Mucosa of descending colon (tissue), 3 donors: ENCODE measurements at regions not wholly inside any gene's neighbourhood (a gene's known extent, or its start where the extent isn't known, plus 50 kb on each side); places are given as distances from the start of the nearest gene placed in this dataset.

ENCODE experiments used
- ATAC-seq: fragments of 200-7000 bp; cut with Tn5 transposase; one replicate; pipeline ENCODE4 v1.9.1; 2020; ENCODE audit warnings: mild to moderate bottlenecking, moderate library complexity
- DNase-seq, 3 donors: peaks; one replicate each; pipeline ENCODE4 v3.0.0-alpha.2; 2020
- H3K36me3 ChIP-seq: fragments of 200-600 bp; one replicate; pipeline ENCODE4 v1.8.0; 2021; ENCODE audit warnings: low read depth, mild to moderate bottlenecking
- H3K4me1 ChIP-seq: fragments of 200-600 bp; one replicate; pipeline ENCODE4 v1.8.0; 2021; ENCODE audit warnings: low read depth, mild to moderate bottlenecking
- H3K4me3 ChIP-seq: fragments of 200-600 bp; one replicate; pipeline ENCODE4 v1.8.0; 2021; ENCODE audit warnings: mild to moderate bottlenecking
- H3K9me3 ChIP-seq: fragments of 200-600 bp; one replicate; pipeline ENCODE4 v1.8.0; 2021; ENCODE audit warnings: mild to moderate bottlenecking
- CTCF ChIP-seq: fragments of 200-600 bp; IDR thresholded peaks from one replicate; pipeline ENCODE4 v1.8.0; 2022; ENCODE audit warnings: antibody characterized with exemption, mild to moderate bottlenecking
- intact Hi-C, 2 donors: fragments of 100-400 bp; cut with DNase I in 1 of 2; cut with micrococcal nuclease in 1 of 2; formaldehyde crosslinking; loops; one replicate each; pipeline versions ENCODE4 v1.11.0 to v1.11.1; 2022; cut with DNase I, micrococcal nuclease
- donor health status: DM: no; HTN: no; CAD: no; lungs with moderate emphysema.
- donor health status: DM: no; HTN: no; CAD: no.
- donor health status: DM: no; HTN: yes; CAD: no.

- Histone ChIP-seq H3K4me1 (no peaks in the 10 kb centered on the region), H3K9me3 (no peaks in the 10 kb centered on the region), H3K4me3 (no peak overlapping the region), H3K36me3 (no peaks in the 10 kb centered on the region)
- intact Hi-C loops, result no loop called here
- ATAC-seq, result no peak
- no peak for DNase-seq
- no peak for TF ChIP-seq CTCF
These were observed 642.0 kb downstream of the MID1IP1 start for GRCh38 chrX:39443240-39443639.

DNA sequence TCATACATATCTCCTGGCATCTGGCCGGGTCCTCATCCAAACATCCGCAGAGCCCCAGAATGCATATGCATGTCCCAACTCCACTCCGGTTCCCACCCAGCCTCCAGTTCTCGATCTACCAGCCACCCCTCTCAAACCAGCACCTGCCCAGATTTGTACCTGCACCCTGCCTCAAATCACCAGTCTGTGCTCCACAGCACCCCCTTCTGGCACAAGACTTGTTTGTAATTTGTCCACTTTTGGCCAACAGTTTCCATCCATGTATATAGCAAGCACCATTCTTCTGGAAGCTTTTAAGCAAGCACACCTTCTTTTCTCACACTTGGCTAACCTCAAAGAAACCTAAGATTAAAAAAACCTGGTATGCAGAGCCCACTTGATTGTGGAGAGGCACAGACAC is 644.1 kb downstream of the MID1IP1 start:
- intact Hi-C loops, result no loop called here
- Histone ChIP-seq H3K9me3 (no peaks in the 10 kb centered on the region), H3K4me1 (no peaks in the 10 kb centered on the region), H3K36me3 (no peaks in the 10 kb centered on the region), H3K4me3 (no peak overlapping the region)
- DNase-seq (peak in 2 of 3 donors; percentile 37 to 77), ATAC-seq (peak; percentile 18)
- no peak for TF ChIP-seq CTCF

GRCh38 chrX:39449352-39449751 is 648.1 kb downstream of the MID1IP1 start:
- no peak for TF ChIP-seq CTCF
- no peak overlapping the region for H3K4me3 ChIP-seq
- ATAC-seq (no peak), DNase-seq (no peak)
- H3K9me3 ChIP-seq, result no peaks in the 10 kb centered on the region
- no peaks in the 10 kb centered on the region for H3K4me1 ChIP-seq
- intact Hi-C loops, result no loop called here
- H3K36me3 ChIP-seq, result no peaks in the 10 kb centered on the region

DNA sequence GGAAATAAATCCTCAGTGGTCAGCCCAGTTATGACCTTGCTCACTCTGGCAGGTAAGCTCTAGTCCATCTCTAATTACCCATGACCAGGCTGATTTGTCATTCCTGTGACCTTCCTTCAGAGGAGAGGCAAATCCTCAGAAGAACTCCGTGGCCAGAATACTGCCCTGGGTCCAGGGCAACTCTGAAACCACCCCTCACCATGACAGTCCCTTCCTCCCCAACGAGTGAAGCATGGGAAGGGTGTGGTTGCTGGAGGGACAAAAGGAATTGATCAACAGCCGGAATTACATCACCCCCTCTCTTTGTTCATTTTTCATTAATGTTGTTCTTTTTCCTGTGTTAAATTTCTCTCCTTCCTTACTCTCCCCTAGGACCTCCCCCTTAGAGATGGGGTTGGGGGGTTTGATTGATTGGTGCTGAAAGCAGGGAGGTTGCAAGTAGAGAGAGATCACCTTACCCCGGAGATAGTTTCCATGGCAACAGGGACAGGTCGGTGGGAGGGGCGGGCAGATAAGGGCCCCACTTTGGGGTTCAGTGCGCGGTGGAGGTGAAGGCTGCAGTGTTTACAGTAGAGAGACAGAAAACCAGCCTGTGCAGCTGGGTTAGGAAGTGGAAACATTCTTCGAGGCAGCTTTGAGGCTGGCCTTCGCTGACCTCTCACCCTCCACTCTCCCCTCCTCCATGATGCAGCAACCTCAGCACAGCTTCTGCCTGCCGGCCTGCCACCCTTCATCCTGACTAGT is 647.4 kb downstream of the BCOR start:
- TF ChIP-seq CTCF, result no peak
- no peak for ATAC-seq
- intact Hi-C loops, result no loop called here

GRCh38 chrX:39451046-39451445 is 646.7 kb downstream of the BCOR start:
- TF ChIP-seq CTCF, result no peak
- H3K4me3 ChIP-seq, result no peak overlapping the region
- no peaks in the 10 kb centered on the region for H3K4me1 ChIP-seq
- no peaks in the 10 kb centered on the region for H3K9me3 ChIP-seq
- H3K36me3 ChIP-seq, result no peaks in the 10 kb centered on the region
- intact Hi-C loops, result no loop called here
- ATAC-seq (no peak), DNase-seq (no peak)

More for the DNA sequence above, 647.4 kb downstream of the BCOR start:
- Histone ChIP-seq H3K36me3 (no peaks in the 10 kb centered on the region), H3K9me3 (no peaks in the 10 kb centered on the region), H3K4me3 (no peak overlapping the region), H3K4me1 (no peaks in the 10 kb centered on the region)
- no peak for DNase-seq

DNA sequence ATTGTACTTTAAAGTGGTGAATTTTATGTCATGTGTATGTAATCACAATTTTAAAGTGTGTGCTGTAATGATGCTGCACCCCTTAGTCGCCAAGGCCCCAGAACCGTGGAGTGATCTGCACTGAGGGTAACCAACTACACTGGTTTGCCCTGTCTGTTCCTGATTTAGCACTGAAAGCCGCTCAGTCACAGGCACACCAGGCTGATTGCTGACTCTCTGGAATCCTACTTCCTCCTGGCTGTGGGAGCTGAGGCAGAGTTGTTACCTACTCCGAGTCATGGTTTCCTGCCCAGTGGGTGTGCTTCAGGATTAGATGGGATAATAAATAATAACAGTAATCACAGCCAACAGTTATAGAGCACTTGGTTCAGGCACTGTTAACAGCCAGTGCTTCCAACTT is 645.4 kb downstream of the BCOR start:
- no peak for TF ChIP-seq CTCF
- intact Hi-C loops, result no loop called here
- Histone ChIP-seq H3K4me3 (no peak overlapping the region), H3K4me1 (no peaks in the 10 kb centered on the region), H3K9me3 (no peaks in the 10 kb centered on the region), H3K36me3 (no peaks in the 10 kb centered on the region)
- DNase-seq (no peak), ATAC-seq (no peak)
